Activated CD4-positive, alpha-beta T cell treated with anti-CD3 and anti-CD28 coated beads, Interleukin-2, amount 10 ng/mL, durations not matched to agents 7 days and 5 days (primary cell): ENCODE measurements at regions not wholly inside any gene's neighbourhood (a gene's known extent, or its start where the extent isn't known, plus 50 kb on each side); places are given as distances from the start of the nearest gene placed in this dataset.

Experiments used
- CTCF ChIA-PET: fragments of 350-600 bp; sonication (Branson Sonifier 250); formaldehyde crosslinking; loops from one replicate; lab custom pipeline; 2021; ENCODE audit warnings: antibody characterized with exemption; lab: Charles Lee
- POLR2A ChIA-PET: fragments of 350-600 bp; sonication (Branson Sonifier 250); formaldehyde crosslinking; loops from one replicate; lab custom pipeline; 2021; ENCODE audit warnings: antibody characterized with exemption; lab: Charles Lee
- DNase-seq: peaks from one replicate; pipeline ENCODE4 v3.0.0-alpha.2; 2020
- H3K27ac Mint-ChIP-seq: one replicate; pipeline ENCODE4 v1.8.0; 2021; ENCODE audit warnings: mild to moderate bottlenecking, moderate library complexity, mixed read lengths
- H3K27me3 Mint-ChIP-seq: one replicate; pipeline ENCODE4 v1.8.0; 2021; ENCODE audit warnings: mixed read lengths
- H3K36me3 Mint-ChIP-seq: one replicate; pipeline ENCODE4 v1.8.0; 2021; ENCODE audit warnings: low read depth, mixed read lengths
- H3K4me1 Mint-ChIP-seq: one replicate; pipeline ENCODE4 v1.8.0; 2021; ENCODE audit warnings: mixed read lengths
- H3K4me3 Mint-ChIP-seq: one replicate; pipeline ENCODE4 v1.8.0; 2021; ENCODE audit warnings: mild to moderate bottlenecking, moderate library complexity, mixed read lengths
- H3K9me3 Mint-ChIP-seq: one replicate; pipeline ENCODE4 v1.8.0; 2021; ENCODE audit warnings: mixed read lengths

- H3K36me3 Mint-ChIP-seq, result no peaks in the 10 kb centered on the region
- CTCF ChIA-PET, result no interaction called here
- H3K9me3 Mint-ChIP-seq, result peaks cover 2% of the 10 kb centered on the region
These were observed 182.5 kb downstream of the GAS1 start for GRCh38 chr9:86764671-86765343.

GRCh38 chr9:86764221-86764624, 183.1 kb downstream of the GAS1 start:
- POLR2A ChIA-PET, result no interaction called here
- Mint-ChIP-seq H3K4me1 (no peaks in the 10 kb centered on the region), H3K27me3 (no peaks in the 10 kb centered on the region), H3K4me3 (no peak overlapping the region), H3K36me3 (no peaks in the 10 kb centered on the region), H3K27ac (no peak overlapping the region), H3K9me3 (peaks cover under 1% of the 10 kb centered on the region)
- no peak for DNase-seq
- CTCF ChIA-PET, result no interaction called here

More at GRCh38 chr9:86764671-86765343, 182.5 kb downstream of the GAS1 start:
- Mint-ChIP-seq H3K27ac (no peak overlapping the region), H3K27me3 (no peaks in the 10 kb centered on the region), H3K4me3 (no peak overlapping the region), H3K4me1 (no peaks in the 10 kb centered on the region)
- no peak for DNase-seq
- POLR2A ChIA-PET, result no interaction called here

GRCh38 chr9:86763791-86764190, 183.5 kb downstream of the GAS1 start:
- no peaks in the 10 kb centered on the region for H3K4me1 Mint-ChIP-seq
- CTCF ChIA-PET, result no interaction called here
- DNase-seq, result no peak

GRCh38 chr9:86757382-86757720, 190.0 kb downstream of the GAS1 start:
- H3K4me1 Mint-ChIP-seq, result no peaks in the 10 kb centered on the region
- H3K27ac Mint-ChIP-seq, result no peak overlapping the region
- H3K4me3 Mint-ChIP-seq, result no peak overlapping the region
- no peak for DNase-seq
- ChIA-PET CTCF (no interaction called here), POLR2A (no interaction called here)
- no peaks in the 10 kb centered on the region for H3K9me3 Mint-ChIP-seq
- no peaks in the 10 kb centered on the region for H3K36me3 Mint-ChIP-seq
- H3K27me3 Mint-ChIP-seq, result no peaks in the 10 kb centered on the region

More at GRCh38 chr9:86763791-86764190, 183.5 kb downstream of the GAS1 start:
- H3K36me3 Mint-ChIP-seq, result no peaks in the 10 kb centered on the region
- no peak overlapping the region for H3K4me3 Mint-ChIP-seq
- no peak overlapping the region for H3K27ac Mint-ChIP-seq
- no peaks in the 10 kb centered on the region for H3K9me3 Mint-ChIP-seq
- POLR2A ChIA-PET, result no interaction called here
- no peaks in the 10 kb centered on the region for H3K27me3 Mint-ChIP-seq

GRCh38 chr9:86756576-86757381, 190.5 kb downstream of the GAS1 start:
- no peak for DNase-seq
- Mint-ChIP-seq H3K27ac (no peak overlapping the region), H3K4me3 (no peak overlapping the region), H3K36me3 (no peaks in the 10 kb centered on the region), H3K4me1 (no peaks in the 10 kb centered on the region), H3K9me3 (no peaks in the 10 kb centered on the region), H3K27me3 (no peaks in the 10 kb centered on the region)
- CTCF ChIA-PET, result no interaction called here
- POLR2A ChIA-PET, result no interaction called here

- CTCF ChIA-PET, result interaction anchor here (0.5 to 0.7 kb wide), 2 partner anchors 68 to 401 kb away, joined by 3 read pairs; no protein-coding TSS in a partner anchor
These were observed 191.8 kb downstream of the GAS1 start for GRCh38 chr9:86755561-86755941.

GRCh38 chr9:86754581-86755560, 192.4 kb downstream of the GAS1 start:
- ChIA-PET CTCF (no interaction called here), POLR2A (no interaction called here)
- Mint-ChIP-seq H3K9me3 (no peaks in the 10 kb centered on the region), H3K27ac (no peak overlapping the region), H3K4me3 (no peak overlapping the region), H3K27me3 (no peaks in the 10 kb centered on the region), H3K4me1 (no peaks in the 10 kb centered on the region), H3K36me3 (no peaks in the 10 kb centered on the region)
- DNase-seq, result no peak

More at GRCh38 chr9:86755561-86755941, 191.8 kb downstream of the GAS1 start:
- DNase-seq, result no peak
- no peaks in the 10 kb centered on the region for H3K4me1 Mint-ChIP-seq
- POLR2A ChIA-PET, result no interaction called here
- no peak overlapping the region for H3K27ac Mint-ChIP-seq
- H3K27me3 Mint-ChIP-seq, result no peaks in the 10 kb centered on the region
- H3K4me3 Mint-ChIP-seq, result no peak overlapping the region
- H3K9me3 Mint-ChIP-seq, result no peaks in the 10 kb centered on the region
- no peaks in the 10 kb centered on the region for H3K36me3 Mint-ChIP-seq

GRCh38 chr9:86753836-86754235, 193.5 kb downstream of the GAS1 start:
- no peak overlapping the region for H3K4me3 Mint-ChIP-seq

GRCh38 chr9:86752733-86753132, 194.6 kb downstream of the GAS1 start:
- DNase-seq, result no peak
- Mint-ChIP-seq H3K4me3 (no peak overlapping the region), H3K27me3 (peaks cover 2% of the 10 kb centered on the region), H3K4me1 (no peaks in the 10 kb centered on the region), H3K9me3 (no peaks in the 10 kb centered on the region), H3K27ac (no peak overlapping the region), H3K36me3 (no peaks in the 10 kb centered on the region)
- CTCF ChIA-PET, result no interaction called here
- POLR2A ChIA-PET, result no interaction called here

More at GRCh38 chr9:86753836-86754235, 193.5 kb downstream of the GAS1 start:
- Mint-ChIP-seq H3K4me1 (no peaks in the 10 kb centered on the region), H3K9me3 (no peaks in the 10 kb centered on the region), H3K27me3 (peaks cover 2% of the 10 kb centered on the region), H3K36me3 (no peaks in the 10 kb centered on the region), H3K27ac (no peak overlapping the region)
- CTCF ChIA-PET, result no interaction called here
- DNase-seq, result no peak
- POLR2A ChIA-PET, result no interaction called here

GRCh38 chr9:86751956-86752355, 195.3 kb downstream of the GAS1 start:
- H3K36me3 Mint-ChIP-seq, result no peaks in the 10 kb centered on the region
- POLR2A ChIA-PET, result no interaction called here

GRCh38 chr9:86751207-86751606, 196.1 kb downstream of the GAS1 start:
- no peak overlapping the region for H3K4me3 Mint-ChIP-seq
- no peaks in the 10 kb centered on the region for H3K9me3 Mint-ChIP-seq
- no peak for DNase-seq
- no peaks in the 10 kb centered on the region for H3K4me1 Mint-ChIP-seq
- ChIA-PET CTCF (no interaction called here), POLR2A (no interaction called here)
- H3K27ac Mint-ChIP-seq, result no peak overlapping the region
- peaks cover 4% of the 10 kb centered on the region for H3K27me3 Mint-ChIP-seq
- no peaks in the 10 kb centered on the region for H3K36me3 Mint-ChIP-seq

More at GRCh38 chr9:86751956-86752355, 195.3 kb downstream of the GAS1 start:
- H3K4me3 Mint-ChIP-seq, result no peak overlapping the region
- no peak overlapping the region for H3K27ac Mint-ChIP-seq
- H3K4me1 Mint-ChIP-seq, result no peaks in the 10 kb centered on the region
- DNase-seq, result no peak
- H3K27me3 Mint-ChIP-seq, result peaks cover 4% of the 10 kb centered on the region
- H3K9me3 Mint-ChIP-seq, result no peaks in the 10 kb centered on the region
- CTCF ChIA-PET, result no interaction called here

- ChIA-PET CTCF (no interaction called here), POLR2A (no interaction called here)
- Mint-ChIP-seq H3K4me3 (no peak overlapping the region), H3K27ac (no peak overlapping the region), H3K9me3 (no peaks in the 10 kb centered on the region), H3K36me3 (no peaks in the 10 kb centered on the region), H3K4me1 (no peaks in the 10 kb centered on the region), H3K27me3 (peaks cover 4% of the 10 kb centered on the region)
- DNase-seq, result no peak
These were observed 197.4 kb downstream of the GAS1 start for GRCh38 chr9:86749894-86750255.
